CD14-positive monocyte (primary cell): ENCODE measurements at regions not wholly inside any gene's neighbourhood (a gene's known extent, or its start where the extent isn't known, plus 50 kb on each side); places are given as distances from the start of the nearest gene placed in this dataset.

Experiments used
- DNase-seq, 3 donors: peaks; one replicate each; pipeline ENCODE4 v3.0.0-alpha.2; 2011 to 2022
- H2AFZ ChIP-seq: 2 replicates; pipeline ENCODE4 v1.6.0; 2012; ENCODE audit warnings: mild to moderate bottlenecking, low read depth, low read length, inconsistent platforms; ENCODE audit not compliant: insufficient read depth, poor library complexity, severe bottlenecking
- H3K27ac ChIP-seq, 2 donors: 1 replicate in 1 of 2; 2 replicates in 1 of 2; pipeline ENCODE4 v1.5.1; 2012 to 2013; ENCODE audit warnings: low read length in 2 of 2, control low read depth in 1 of 2, inconsistent platforms in 1 of 2, low read depth in 1 of 2, mild to moderate bottlenecking in 1 of 2
- H3K27me3 ChIP-seq, 2 donors: one replicate each; pipeline versions ENCODE4 v1.6.0 to v1.6.1; 2011 to 2013; ENCODE audit warnings: low read length in 2 of 2; ENCODE audit not compliant: control insufficient read depth in 2 of 2, insufficient read depth in 2 of 2
- H3K36me3 ChIP-seq, 2 donors: replicated peaks in 1 of 2; 1 replicate in 1 of 2; 2 replicates in 1 of 2; pipeline versions ENCODE4 v1.5.1 to v1.6.1; 2012 to 2013; ENCODE audit warnings: low read length in 2 of 2, control low read depth in 1 of 2, inconsistent platforms in 1 of 2, mild to moderate bottlenecking in 1 of 2; ENCODE audit not compliant: insufficient read depth in 2 of 2, control insufficient read depth in 1 of 2
- H3K4me1 ChIP-seq, 2 donors: 1 replicate in 1 of 2; 2 replicates in 1 of 2; pipeline versions ENCODE4 v1.5.1 to v1.6.1; 2012 to 2013; ENCODE audit warnings: low read length in 2 of 2, control low read depth in 1 of 2, inconsistent platforms in 1 of 2, mild to moderate bottlenecking in 1 of 2, moderate library complexity in 1 of 2; ENCODE audit not compliant: insufficient read depth in 2 of 2, control insufficient read depth in 1 of 2
- H3K4me2 ChIP-seq: replicated peaks from 2 replicates; pipeline ENCODE3; 2012; ENCODE audit warnings: low read length, moderate library complexity, mild to moderate bottlenecking; ENCODE audit not compliant: poor library complexity, severe bottlenecking; ENCODE audit errors: extremely low read depth
- H3K4me3 ChIP-seq, 3 experiments: fragments of 200-600 bp in 1 of 3; sonication (generic) in 1 of 3; replicated peaks in 1 of 3; 1 replicate in 2 of 3; 2 replicates in 1 of 3; pipeline ENCODE4 v1.5.1; 2011 to 2013; ENCODE audit warnings: low read length in 3 of 3, mild to moderate bottlenecking in 3 of 3, control low read depth in 2 of 3, low read depth in 2 of 3, inconsistent platforms in 1 of 3, moderate library complexity in 1 of 3
- H3K79me2 ChIP-seq: 2 replicates; pipeline ENCODE4 v1.6.0; 2012; ENCODE audit warnings: mild to moderate bottlenecking, control low read depth, inconsistent platforms, low read length, moderate library complexity; ENCODE audit not compliant: insufficient read depth
- H3K9ac ChIP-seq: 2 replicates; pipeline ENCODE4 v1.6.0; 2017; ENCODE audit warnings: low read length, mild to moderate bottlenecking; ENCODE audit not compliant: insufficient read depth, poor library complexity, severe bottlenecking
- H3K9me3 ChIP-seq, 2 donors: replicated peaks in 1 of 2; 1 replicate in 1 of 2; 2 replicates in 1 of 2; pipeline versions ENCODE4 v1.5.1 to v1.6.1; 2012 to 2013; ENCODE audit warnings: low read length in 2 of 2, control low read depth in 1 of 2; ENCODE audit not compliant: control insufficient read depth in 1 of 2, insufficient read depth in 1 of 2
- H4K20me1 ChIP-seq: 2 replicates; pipeline ENCODE4 v1.6.0; 2012; ENCODE audit warnings: mild to moderate bottlenecking, low read length, control low read depth, moderate library complexity; ENCODE audit not compliant: insufficient read depth
- H3K27ac Mint-ChIP-seq, 7 donors: one replicate each; pipeline ENCODE4 v1.8.0; 2020; ENCODE audit warnings: mild to moderate bottlenecking in 7 of 7, mixed read lengths in 7 of 7, moderate library complexity in 6 of 7, inconsistent platforms in 2 of 7
- H3K27me3 Mint-ChIP-seq, 3 donors: one replicate each; pipeline ENCODE4 v1.8.0; 2021 to 2022; ENCODE audit warnings: low read depth in 3 of 3, mild to moderate bottlenecking in 3 of 3, mixed read lengths in 3 of 3, moderate library complexity in 3 of 3, inconsistent platforms in 1 of 3
- H3K36me3 Mint-ChIP-seq, 2 donors: one replicate each; pipeline ENCODE4 v1.8.0; 2020; ENCODE audit warnings: mixed read lengths in 2 of 2, inconsistent platforms in 1 of 2, mild to moderate bottlenecking in 1 of 2
- H3K4me1 Mint-ChIP-seq: one replicate; pipeline ENCODE4 v1.8.0; 2020; ENCODE audit warnings: mild to moderate bottlenecking, mixed read lengths
- H3K4me3 Mint-ChIP-seq, 2 donors: one replicate each; pipeline ENCODE4 v1.8.0; 2020; ENCODE audit warnings: mild to moderate bottlenecking in 2 of 2, mixed read lengths in 2 of 2, moderate library complexity in 1 of 2
- H3K9me3 Mint-ChIP-seq, 7 donors: one replicate each; pipeline ENCODE4 v1.8.0; 2020 to 2022; ENCODE audit warnings: mixed read lengths in 7 of 7, mild to moderate bottlenecking in 6 of 7, moderate library complexity in 6 of 7, inconsistent platforms in 2 of 7
- CTCF ChIP-seq: fragments of 200-600 bp; IDR thresholded peaks from one replicate; pipeline ENCODE4 v1.8.0; 2022; ENCODE audit warnings: antibody characterized with exemption, mild to moderate bottlenecking
- WGBS: methylation state at CpG from one replicate; pipeline ENCODE4 v1.1.5; 2013; ENCODE audit warnings: missing lambda C conversion rate; ENCODE audit not compliant: insufficient coverage; 5-methylcytosine and 5-hydroxymethylcytosine counted together
- intact Hi-C, 2 donors: fragments of 100-400 bp; cut with micrococcal nuclease; formaldehyde crosslinking; loops; one replicate each; pipeline versions ENCODE4 v1.15.0 to v1.15.1; 2023

GRCh38 chr3:42035816-42036482 is 55.2 kb upstream of the TRAK1 start:
- H3K79me2 ChIP-seq, result peaks cover 97% of the 10 kb centered on the region
- peaks cover 4 to 7% of the 10 kb centered on the region in 2 donors for H3K4me1 ChIP-seq
- no peak overlapping the region for H3K4me3 Mint-ChIP-seq

GRCh38 chr3:42035007-42035406 is 56.1 kb upstream of the TRAK1 start:
- Histone ChIP-seq H3K79me2 (peaks cover 93% of the 10 kb centered on the region), H3K9ac (no peak overlapping the region), H3K9me3 (no peaks in the 10 kb centered on the region), H3K4me1 (peaks cover 4 to 7% of the 10 kb centered on the region in 2 donors), H2AFZ (no peak overlapping the region), H4K20me1 (peaks cover 94% of the 10 kb centered on the region), H3K4me3 (no peak overlapping the region), H3K36me3 (peaks cover 20 to 35% of the 10 kb centered on the region in 2 donors), H3K27me3 (no peaks in the 10 kb centered on the region), H3K4me2 (no peak overlapping the region), H3K27ac (peak overlapping the region in 1 of 2 donors; percentile 58)
- H3K4me1 Mint-ChIP-seq, result peaks cover 29% of the 10 kb centered on the region
- H3K9me3 Mint-ChIP-seq, result no peaks in the 10 kb centered on the region
- DNase-seq, result no peak
- peaks cover 22 to 37% of the 10 kb centered on the region in 2 donors for H3K36me3 Mint-ChIP-seq
- peak overlapping the region in 3 of 7 donors; percentile 28 to 39 (median 30) for H3K27ac Mint-ChIP-seq
- intact Hi-C loops, result no loop called here
- TF ChIP-seq CTCF, result no peak
- H3K4me3 Mint-ChIP-seq, result no peak overlapping the region
- WGBS, result 90% methylated on average over 3 of the region's 3 CpGs
- H3K27me3 Mint-ChIP-seq, result peaks cover 0 to 3% (median 2%) of the 10 kb centered on the region in 3 donors

More at GRCh38 chr3:42035816-42036482, 55.2 kb upstream of the TRAK1 start:
- H3K4me1 Mint-ChIP-seq, result peaks cover 29% of the 10 kb centered on the region
- H3K36me3 Mint-ChIP-seq, result peaks cover 23 to 37% of the 10 kb centered on the region in 2 donors
- no peak for TF ChIP-seq CTCF
- peak overlapping the region in 1 of 2 donors; percentile 58 for H3K27ac ChIP-seq
- no peak for DNase-seq
- H3K27me3 Mint-ChIP-seq, result peaks cover 0 to 3% (median 2%) of the 10 kb centered on the region in 3 donors
- no peaks in the 10 kb centered on the region for H3K9me3 Mint-ChIP-seq
- H3K4me3 ChIP-seq, result no peak overlapping the region
- no peaks in the 10 kb centered on the region for H3K9me3 ChIP-seq
- H2AFZ ChIP-seq, result no peak overlapping the region
- peaks cover 98% of the 10 kb centered on the region for H4K20me1 ChIP-seq
- peak overlapping the region in 6 of 7 donors; percentile 10 to 87 (median 46) for H3K27ac Mint-ChIP-seq
- H3K27me3 ChIP-seq, result no peaks in the 10 kb centered on the region
- H3K36me3 ChIP-seq, result peaks cover 20 to 35% of the 10 kb centered on the region in 2 donors
- no peak overlapping the region for H3K4me2 ChIP-seq
- intact Hi-C loops, result no loop called here
- 68% methylated on average over 3 of the region's 4 CpGs for WGBS
- H3K9ac ChIP-seq, result no peak overlapping the region
